GM19372 (cell line): ENCODE measurements at regions not wholly inside any gene's neighbourhood (a gene's known extent, or its start where the extent isn't known, plus 50 kb on each side); places are given as distances from the start of the nearest gene placed in this dataset.

Source experiments
- ATAC-seq: cut with Tn5 transposase; IDR thresholded peaks from one replicate; pipeline ENCODE4 v1.9.1; 2021; ENCODE audit warnings: mild to moderate bottlenecking, low read depth, moderate library complexity; ENCODE audit not compliant: unreplicated experiment

DNA sequence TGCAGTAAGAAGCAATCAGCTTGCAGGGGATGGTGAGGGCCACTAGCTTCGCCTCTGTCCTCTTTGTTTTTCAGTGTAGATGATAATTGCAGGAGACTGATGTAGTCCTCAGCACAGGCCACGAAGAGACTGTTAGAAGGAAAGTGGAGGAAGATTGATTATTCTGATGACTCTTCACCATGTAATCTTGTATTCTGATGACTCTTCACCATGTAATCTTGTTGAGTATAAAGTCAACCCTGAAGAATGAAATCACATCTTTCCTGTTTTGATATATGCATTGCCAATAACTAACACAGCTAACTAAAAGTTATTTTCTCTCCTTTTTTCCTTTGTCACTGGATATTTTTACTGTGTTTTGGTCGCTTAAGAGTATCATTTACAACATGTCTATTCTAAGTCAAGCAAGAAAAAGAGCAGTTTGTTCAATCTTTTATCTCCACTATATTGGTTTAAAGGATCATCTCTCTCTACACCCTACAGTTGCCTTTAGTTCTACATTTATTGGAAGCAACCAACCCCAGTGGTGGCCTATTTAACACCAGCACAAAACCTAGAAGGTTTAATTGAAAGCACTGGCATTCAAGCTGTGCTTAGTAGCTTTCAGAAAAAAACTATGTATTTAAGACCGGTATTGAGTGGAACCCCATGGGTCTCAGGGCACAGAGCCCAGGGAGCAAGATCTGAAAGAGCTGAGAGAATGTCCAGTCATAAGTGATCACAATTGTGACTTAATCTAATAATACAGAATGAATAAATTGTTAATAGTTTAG, 107.2 kb upstream of the BTBD3 start:
- no peak for ATAC-seq

- ATAC-seq = no peak
Observed at GRCh38 chr20:11813106-11813890, 104.4 kb upstream of the BTBD3 start.

- ATAC-seq = no peak
Observed at GRCh38 chr20:11814267-11814666, 103.4 kb upstream of the BTBD3 start.

DNA sequence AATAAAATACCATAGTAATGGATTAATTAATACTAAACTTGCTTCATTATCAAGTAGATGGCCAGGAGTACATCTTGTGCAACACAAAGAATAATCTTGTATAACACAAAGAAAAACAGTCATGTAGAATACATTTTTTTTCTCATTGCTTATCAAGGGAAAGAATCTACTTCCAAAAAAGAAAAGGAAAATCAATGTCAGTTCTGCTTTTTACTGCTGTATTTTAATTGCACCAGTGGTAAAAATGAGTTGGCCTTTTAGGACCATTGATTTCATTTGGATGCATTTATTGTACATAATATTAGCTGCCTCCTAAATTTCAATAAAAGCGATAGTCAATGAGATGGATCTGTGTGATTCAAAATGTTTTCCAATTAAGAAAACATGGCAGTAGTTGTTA, 96.9 kb upstream of the BTBD3 start:
- ATAC-seq = no peak

DNA sequence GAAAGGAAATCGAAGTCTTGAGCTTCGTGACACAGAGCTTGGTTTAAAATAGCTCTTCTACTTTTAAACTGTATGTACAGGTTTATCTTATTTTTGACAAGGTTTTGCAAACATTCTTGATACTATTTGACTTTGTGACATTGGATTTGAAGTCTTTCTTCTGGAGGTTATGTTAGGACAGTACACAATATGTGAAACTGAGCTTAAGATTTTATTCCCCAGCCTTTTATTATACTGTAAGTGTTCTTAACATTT, 95.2 kb upstream of the BTBD3 start:
- no peak for ATAC-seq

DNA sequence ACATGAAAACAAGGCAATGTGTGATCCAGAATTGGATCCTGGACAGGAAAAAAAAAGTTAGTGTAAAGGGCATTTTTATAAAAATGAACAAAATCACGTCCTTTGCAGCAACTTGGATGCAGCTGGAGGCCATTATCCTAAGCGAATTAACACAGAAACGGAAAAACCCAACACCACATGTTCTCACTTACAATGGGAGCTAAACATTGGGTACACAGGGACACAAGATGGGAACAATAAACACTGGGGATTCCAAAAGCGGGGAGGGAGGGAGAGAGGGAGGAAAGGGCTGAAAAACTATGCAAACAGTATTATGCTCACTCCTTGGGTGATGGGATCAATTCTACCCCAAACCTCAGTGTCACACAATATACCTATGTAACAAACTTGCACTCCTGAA, 91.4 kb upstream of the BTBD3 start:
- ATAC-seq = no peak

- ATAC-seq = no peak
Observed at GRCh38 chr20:11832397-11832796, 85.3 kb upstream of the BTBD3 start.

DNA sequence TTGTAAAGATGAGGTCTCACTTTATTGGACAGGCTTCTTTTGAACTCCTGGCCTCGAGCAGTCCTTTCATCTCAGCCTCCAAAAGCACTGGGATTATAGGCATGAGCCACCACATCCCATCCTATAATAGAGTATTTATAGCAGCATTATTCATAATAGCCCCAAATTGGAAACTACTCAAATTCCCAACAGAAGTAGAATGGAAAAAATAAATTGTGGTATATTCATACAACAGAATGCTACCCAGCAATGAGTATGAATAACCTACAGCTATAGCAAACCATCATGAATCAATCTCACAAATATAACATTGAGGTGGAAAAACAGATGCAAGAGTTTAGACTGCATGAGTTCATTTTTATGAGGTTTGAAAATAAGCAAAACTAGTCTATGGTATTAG, 84.8 kb upstream of the BTBD3 start:
- no peak for ATAC-seq

DNA sequence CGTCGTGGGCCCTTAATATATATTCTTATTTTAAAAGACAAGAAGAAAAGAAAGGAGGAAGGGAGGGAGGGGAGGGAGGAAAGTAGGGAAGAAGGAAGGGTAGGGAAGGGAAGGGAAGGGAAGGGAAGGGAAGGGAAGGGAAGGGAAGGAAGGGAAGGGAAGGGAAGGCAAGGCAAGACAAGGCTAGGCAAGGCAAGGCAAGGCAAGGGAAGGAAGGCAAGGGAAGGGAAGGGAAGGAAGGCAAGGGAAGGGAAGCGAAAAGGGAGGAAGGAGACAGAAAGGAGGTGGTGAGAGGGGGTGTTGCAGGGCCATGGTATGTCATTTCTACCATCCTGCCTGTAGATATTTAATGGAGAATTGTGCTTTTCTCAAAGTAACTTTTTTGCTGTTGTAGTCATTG, 83.9 kb upstream of the BTBD3 start:
- no peak for ATAC-seq

- ATAC-seq = no peak
Observed at GRCh38 chr20:11838076-11838636, 79.5 kb upstream of the BTBD3 start.

DNA sequence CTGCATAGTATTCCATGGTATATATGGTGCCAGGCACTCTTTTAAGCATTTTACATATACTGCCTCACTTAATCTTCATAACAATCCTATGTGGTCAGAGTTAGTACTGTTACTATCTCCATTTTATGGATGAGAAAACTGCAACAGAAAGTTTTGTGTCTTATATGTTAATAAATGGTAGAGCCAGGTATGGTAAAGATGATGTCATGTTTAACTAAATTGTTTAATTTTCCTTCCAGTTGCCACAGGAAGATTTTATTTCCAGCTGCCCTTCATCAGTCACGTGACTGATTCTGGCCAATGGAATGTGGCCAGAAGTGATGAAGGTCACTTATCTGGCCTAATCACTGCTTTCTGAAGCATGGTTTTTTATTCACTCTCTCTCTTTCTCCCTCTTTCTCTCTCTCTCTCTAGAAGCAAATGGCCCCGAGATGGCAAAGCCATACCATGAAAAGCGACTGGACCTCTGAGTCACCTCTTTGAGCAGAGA, 75.7 kb upstream of the BTBD3 start:
- ATAC-seq = no peak

DNA sequence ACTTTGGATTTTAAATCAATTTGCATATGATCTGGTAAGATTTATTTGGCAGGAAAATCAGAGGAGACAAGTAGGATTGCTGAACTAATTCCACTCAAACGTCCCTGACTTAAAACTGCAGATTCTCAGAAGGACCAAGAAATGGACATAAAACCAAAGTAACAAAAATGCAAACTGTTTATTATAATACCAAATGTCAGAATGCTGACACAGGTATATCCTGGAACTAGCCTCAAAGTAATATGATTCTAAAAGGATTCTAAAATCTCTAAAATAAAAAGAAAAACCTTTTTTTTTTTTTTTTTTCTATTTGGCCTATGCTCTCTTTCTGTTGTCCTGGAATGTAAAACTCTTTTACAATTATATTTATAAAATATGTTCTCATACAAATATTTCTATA, 74.4 kb upstream of the BTBD3 start:
- ATAC-seq = no peak

DNA sequence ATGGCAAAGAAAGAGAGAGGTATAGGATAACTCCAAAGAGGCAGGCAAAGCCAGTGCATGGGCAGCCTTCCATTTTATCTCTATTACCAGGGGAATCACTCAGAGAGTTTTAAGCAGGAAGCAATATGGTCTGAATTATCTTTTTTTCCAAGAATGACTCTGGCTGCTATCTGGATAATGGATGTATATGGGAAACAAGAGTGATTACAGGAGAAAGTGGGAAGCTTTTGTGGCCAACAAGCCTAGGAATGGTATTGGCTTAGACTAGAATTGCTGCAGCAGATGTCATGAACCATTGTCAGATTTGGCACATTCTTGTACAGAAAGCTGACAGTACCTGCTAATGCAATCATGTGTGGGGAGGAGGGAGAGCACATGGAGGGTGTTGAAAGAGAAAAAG, 73.0 kb upstream of the BTBD3 start:
- no peak for ATAC-seq

GRCh38 chr20:11845340-11845739, 72.4 kb upstream of the BTBD3 start:
- no peak for ATAC-seq

DNA sequence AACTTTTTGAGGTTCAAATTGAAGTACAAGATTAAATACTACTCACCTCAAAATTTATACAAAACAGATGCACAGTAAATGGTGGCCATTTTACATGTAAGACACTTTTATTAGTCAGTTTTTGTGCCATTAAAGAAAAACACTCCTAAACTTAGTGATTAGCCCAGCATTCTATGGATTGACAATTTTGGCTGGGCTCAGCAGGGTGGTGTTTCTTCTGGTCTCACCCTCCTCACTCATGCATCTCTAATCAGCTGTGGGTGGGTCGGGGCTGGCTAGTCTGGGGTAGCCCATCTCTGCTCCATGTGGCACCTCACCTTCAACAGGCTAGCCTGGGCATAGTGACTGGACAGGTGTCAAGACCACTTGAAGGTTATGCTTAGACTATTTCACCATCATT, 71.6 kb upstream of the BTBD3 start:
- no peak for ATAC-seq

DNA sequence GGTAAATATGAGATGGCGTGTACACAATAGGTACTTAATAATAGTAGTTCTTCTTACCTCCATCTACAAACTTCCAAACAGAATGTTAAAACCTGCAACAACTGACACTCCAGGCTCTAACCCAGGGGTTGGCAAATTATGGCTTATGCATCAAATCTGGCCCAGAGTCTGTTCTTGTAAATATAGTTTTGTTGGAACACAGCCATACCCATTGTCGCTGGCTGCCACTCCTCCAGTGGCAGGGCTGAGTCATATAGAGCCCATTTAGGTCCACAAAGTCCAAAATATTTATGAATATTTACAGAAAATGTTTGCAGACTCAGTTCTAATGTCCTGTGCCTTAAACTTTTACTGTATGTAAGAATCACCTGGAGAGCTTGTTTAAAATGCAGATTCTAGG, 69.9 kb upstream of the BTBD3 start:
- ATAC-seq = no peak

- no peak for ATAC-seq
Observed at GRCh38 chr20:11849270-11849915, 68.3 kb upstream of the BTBD3 start.

DNA sequence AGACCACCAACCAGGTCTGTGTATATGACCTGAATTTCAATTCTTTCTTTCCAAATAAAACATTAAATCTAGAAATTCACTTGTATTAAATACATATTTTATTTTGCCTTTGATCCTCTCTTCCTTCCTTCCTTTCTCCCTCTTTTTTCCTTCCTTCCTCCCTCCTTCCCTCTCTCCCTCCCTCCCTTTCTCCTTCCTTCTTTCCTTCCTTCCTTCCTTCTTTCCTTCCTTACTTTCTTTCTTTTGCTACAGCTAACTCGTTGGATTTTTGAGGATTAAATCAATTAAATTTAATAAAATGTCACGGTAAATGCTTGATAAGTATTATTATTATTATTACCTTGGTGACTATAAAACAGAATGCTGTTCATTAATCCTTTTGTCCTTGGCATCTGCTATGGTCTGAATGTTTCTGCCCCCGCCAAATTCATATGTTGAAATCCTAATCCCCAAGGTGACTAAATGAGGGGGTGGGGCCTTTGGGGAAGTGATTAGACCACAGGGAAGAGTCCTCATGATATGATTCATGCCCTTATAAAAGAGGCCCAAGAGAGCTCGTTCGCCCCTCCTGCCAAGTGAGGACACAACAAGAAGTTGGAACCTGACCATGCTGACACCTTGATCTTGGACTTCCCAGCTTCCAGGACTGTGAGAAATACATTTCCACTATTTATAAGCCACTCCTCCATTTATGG, 67.6 kb upstream of the BTBD3 start:
- ATAC-seq = no peak

DNA sequence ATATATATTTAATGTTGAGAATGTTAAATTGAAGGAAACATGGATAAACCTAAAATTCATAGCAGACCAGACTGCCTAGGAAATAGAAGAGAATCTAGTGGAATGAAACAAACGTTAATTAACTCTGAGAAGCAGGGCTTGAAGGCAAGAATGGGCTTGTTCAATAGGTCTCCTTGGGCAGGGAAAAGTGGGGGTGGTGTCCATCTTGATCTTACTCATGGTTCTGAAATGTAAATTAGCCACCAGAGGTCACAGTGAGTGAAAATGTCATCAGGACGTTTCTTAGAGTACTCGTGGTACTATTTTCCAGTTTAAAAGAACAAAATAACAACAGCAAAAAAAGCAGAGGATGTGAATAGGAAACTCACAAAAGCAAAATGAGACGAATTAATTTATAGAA, 66.8 kb upstream of the BTBD3 start:
- no peak for ATAC-seq

GRCh38 chr20:11851646-11852045, 66.0 kb upstream of the BTBD3 start:
- no peak for ATAC-seq

- ATAC-seq = no peak
Observed at GRCh38 chr20:11852189-11852588, 65.5 kb upstream of the BTBD3 start.
